Calu3 (cell line): ENCODE measurements at regions not wholly inside any gene's neighbourhood (a gene's known extent, or its start where the extent isn't known, plus 50 kb on each side); places are given as distances from the start of the nearest gene placed in this dataset.
"Not testable (repeated sequence)": the region's sequence is repeated elsewhere in the genome, so short reads cannot be mapped to it uniquely, and the experiment has no call there.

Experiments
- BruUV-seq: library from RNA; stranded (reverse); fragments of 400-500 nt; replicated peaks from 2 replicates; lab custom pipeline; 2021; lab: Mats Ljungman, UMichigan
- CTCF ChIA-PET: fragments of 300-600 bp; sonication (Branson Sonifier 250); formaldehyde crosslinking; loops from one replicate; lab custom pipeline; 2022; ENCODE audit warnings: antibody characterized with exemption; lab: Charles Lee
- DNase-seq: peaks from one replicate; pipeline ENCODE4 v3.0.0; 2022
- H3K27ac Mint-ChIP-seq: one replicate; pipeline ENCODE4 v1.8.0; 2022; ENCODE audit warnings: mixed read lengths; ENCODE audit not compliant: unreplicated experiment
- H3K27me3 Mint-ChIP-seq: one replicate; pipeline ENCODE4 v1.8.0; 2022; ENCODE audit warnings: mixed read lengths; ENCODE audit not compliant: unreplicated experiment
- H3K36me3 Mint-ChIP-seq: one replicate; pipeline ENCODE4 v1.8.0; 2022; ENCODE audit warnings: mild to moderate bottlenecking, moderate library complexity, mixed read lengths; ENCODE audit not compliant: insufficient read depth, unreplicated experiment
- H3K4me1 Mint-ChIP-seq: one replicate; pipeline ENCODE4 v1.8.0; 2022; ENCODE audit warnings: mild to moderate bottlenecking, low read depth, mixed read lengths; ENCODE audit not compliant: unreplicated experiment
- H3K4me3 Mint-ChIP-seq: one replicate; pipeline ENCODE4 v1.8.0; 2022; ENCODE audit warnings: mild to moderate bottlenecking, low read depth, moderate library complexity, mixed read lengths; ENCODE audit not compliant: unreplicated experiment
- H3K9me3 Mint-ChIP-seq: one replicate; pipeline ENCODE4 v1.8.0; 2022; ENCODE audit warnings: low read depth, mixed read lengths; ENCODE audit not compliant: unreplicated experiment
- intact Hi-C: fragments of 100-400 bp; cut with micrococcal nuclease; formaldehyde crosslinking; loops from one replicate; pipeline ENCODE4 v1.10.0; 2022; ENCODE audit not compliant: unreplicated experiment
- TF ChIP-seq, protein P1 (sequence below): fragments of 200-600 bp; IDR thresholded peaks from one replicate; pipeline ENCODE4 v1.8.0; 2022; ENCODE audit warnings: antibody characterized with exemption; ENCODE audit not compliant: unreplicated experiment

DNA sequence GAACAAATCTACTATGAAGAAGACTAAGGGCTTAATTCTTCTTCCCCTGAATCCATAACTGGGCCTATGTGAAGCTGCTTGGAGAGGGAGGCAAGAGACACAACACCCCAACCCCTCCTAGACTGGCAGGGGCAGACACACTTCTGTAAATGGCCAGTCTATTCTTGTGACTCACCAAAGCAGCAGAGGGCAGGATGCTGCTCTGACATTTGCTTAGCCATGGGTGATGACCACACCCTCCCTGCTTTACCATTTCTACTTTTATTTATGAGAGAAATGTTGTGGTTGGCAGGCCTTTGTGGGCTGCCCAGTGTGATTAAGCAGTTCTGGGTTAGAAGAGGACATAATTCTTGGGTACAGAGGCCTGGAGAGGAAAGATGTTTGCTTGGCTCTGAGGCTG, 189.8 kb upstream of the DPYD start:
- DNase-seq, result no peak
- no peak overlapping the region for H3K27ac Mint-ChIP-seq
- CTCF ChIA-PET, result no interaction called here
- intact Hi-C loops, result no loop called here
- H3K4me1 Mint-ChIP-seq, result peaks cover 8% of the 10 kb centered on the region
- no peaks in the 10 kb centered on the region for H3K27me3 Mint-ChIP-seq
- TF ChIP-seq, protein P1, sequence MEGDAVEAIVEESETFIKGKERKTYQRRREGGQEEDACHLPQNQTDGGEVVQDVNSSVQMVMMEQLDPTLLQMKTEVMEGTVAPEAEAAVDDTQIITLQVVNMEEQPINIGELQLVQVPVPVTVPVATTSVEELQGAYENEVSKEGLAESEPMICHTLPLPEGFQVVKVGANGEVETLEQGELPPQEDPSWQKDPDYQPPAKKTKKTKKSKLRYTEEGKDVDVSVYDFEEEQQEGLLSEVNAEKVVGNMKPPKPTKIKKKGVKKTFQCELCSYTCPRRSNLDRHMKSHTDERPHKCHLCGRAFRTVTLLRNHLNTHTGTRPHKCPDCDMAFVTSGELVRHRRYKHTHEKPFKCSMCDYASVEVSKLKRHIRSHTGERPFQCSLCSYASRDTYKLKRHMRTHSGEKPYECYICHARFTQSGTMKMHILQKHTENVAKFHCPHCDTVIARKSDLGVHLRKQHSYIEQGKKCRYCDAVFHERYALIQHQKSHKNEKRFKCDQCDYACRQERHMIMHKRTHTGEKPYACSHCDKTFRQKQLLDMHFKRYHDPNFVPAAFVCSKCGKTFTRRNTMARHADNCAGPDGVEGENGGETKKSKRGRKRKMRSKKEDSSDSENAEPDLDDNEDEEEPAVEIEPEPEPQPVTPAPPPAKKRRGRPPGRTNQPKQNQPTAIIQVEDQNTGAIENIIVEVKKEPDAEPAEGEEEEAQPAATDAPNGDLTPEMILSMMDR, result no peak
- peaks cover 9% of the 10 kb centered on the region for H3K9me3 Mint-ChIP-seq
- no TSS peak for BruUV-seq
- no peaks in the 10 kb centered on the region for H3K36me3 Mint-ChIP-seq
- no peak overlapping the region for H3K4me3 Mint-ChIP-seq

DNA sequence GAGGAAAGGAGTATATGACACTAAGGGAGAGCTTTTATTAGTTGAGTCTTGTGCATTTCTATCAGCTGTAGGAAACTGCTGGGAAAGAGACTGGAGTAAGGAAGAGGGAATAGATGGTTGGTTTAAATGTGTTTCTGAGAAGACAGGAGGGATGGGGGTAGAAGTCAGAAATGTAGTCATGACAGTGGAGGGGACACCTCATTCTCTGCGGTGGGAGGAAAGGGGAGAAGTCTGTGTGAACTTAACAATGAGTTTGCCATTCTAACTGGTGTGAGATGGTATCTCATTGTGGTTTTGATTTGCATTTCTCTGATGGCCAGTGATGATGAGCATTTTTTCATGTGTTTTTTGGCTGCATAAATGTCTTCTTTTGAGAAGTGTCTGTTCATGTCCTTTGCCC, 187.5 kb upstream of the DPYD start:
- peaks cover 19% of the 10 kb centered on the region for H3K4me1 Mint-ChIP-seq
- DNase-seq, H3K27ac Mint-ChIP-seq, intact Hi-C loops, H3K27me3 Mint-ChIP-seq, H3K36me3 Mint-ChIP-seq, CTCF ChIA-PET, H3K4me3 Mint-ChIP-seq, BruUV-seq, H3K9me3 Mint-ChIP-seq: not testable (repeated sequence)

DNA sequence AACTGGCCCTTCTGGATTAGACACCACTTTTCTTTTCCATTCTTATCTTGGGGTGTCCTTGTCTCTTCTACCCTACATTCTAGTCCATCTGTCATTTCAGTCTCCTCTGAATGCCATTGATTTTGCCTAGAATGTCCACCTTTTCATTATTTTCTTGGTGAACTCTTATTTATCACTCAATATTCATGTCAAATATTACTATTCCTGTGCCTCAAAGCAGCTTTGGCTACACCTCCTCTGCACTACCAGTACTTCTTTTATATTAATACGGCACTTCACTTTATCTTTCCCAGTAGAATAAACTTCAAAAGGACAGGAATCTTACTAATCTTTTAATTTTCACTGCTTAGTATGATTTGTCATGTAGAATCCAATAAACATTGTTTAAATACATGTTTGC, 186.4 kb upstream of the DPYD start:
- no peaks in the 10 kb centered on the region for H3K27me3 Mint-ChIP-seq
- no peak overlapping the region for H3K4me3 Mint-ChIP-seq
- H3K27ac Mint-ChIP-seq, result no peak overlapping the region
- TF ChIP-seq, protein P1, result no peak
- peaks cover 9% of the 10 kb centered on the region for H3K9me3 Mint-ChIP-seq
- intact Hi-C loops, result no loop called here
- CTCF ChIA-PET, result no interaction called here
- DNase-seq, result no peak
- H3K4me1 Mint-ChIP-seq, result peaks cover 20% of the 10 kb centered on the region
- no TSS peak for BruUV-seq
- H3K36me3 Mint-ChIP-seq, result no peaks in the 10 kb centered on the region

DNA sequence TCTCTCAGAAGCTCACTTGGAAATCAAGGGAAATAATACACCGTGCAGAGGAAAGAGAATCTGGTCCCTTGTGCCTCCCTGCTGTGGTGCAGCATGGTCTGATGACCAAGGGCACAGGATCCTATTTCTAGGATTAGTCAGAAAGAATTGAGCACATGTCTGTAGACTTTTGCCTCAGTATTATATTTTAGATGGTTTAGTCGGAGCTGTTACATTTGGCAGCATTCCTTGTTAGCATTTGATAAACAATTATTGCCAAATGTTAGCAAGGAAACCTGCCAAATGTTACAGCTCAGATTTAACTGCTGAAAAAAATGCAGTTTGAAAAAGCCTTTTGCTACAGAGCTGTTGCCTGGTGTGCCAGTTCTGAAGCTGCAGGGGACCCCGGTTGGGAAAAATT, 183.5 kb upstream of the DPYD start:
- Mint-ChIP-seq H3K4me1 (peaks cover 11% of the 10 kb centered on the region), H3K36me3 (no peaks in the 10 kb centered on the region), H3K4me3 (no peak overlapping the region), H3K27ac (no peak overlapping the region), H3K9me3 (peaks cover 9% of the 10 kb centered on the region), H3K27me3 (no peaks in the 10 kb centered on the region)
- CTCF ChIA-PET, result no interaction called here
- intact Hi-C loops, result no loop called here
- no TSS peak for BruUV-seq
- no peak for DNase-seq
- TF ChIP-seq, protein P1, result no peak

DNA sequence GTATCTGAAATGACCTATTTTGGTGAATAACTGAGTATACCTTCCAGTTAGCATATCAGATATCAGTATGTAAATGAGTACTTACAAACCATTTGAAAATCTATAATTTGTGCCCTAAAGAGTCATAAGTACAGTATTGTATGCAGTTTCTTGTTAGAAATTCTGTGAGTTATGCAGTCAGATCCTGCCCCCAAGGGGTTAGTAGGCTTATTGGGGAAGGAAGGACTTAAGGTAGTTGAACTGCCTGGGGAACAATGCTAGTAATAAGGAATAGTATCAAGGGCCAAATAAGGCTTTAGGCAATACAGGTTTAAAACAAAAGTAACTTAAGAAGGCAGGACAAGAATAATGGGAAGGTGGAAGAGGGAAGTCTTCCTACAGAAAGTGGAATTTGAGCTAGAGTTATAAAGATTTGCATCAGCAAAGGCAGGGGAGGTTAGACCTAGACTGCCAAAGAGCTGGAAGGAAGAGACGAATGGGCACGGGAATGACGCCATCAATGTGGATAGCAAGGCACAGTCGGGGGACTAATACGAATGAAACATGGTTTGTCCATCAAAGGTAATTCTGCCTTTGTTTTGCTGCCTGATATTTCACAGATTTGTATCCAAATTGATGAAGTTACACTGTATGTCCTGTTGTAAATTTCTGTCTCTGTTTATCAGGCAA, 182.9 kb upstream of the DPYD start:
- H3K4me3 Mint-ChIP-seq, result no peak overlapping the region
- no peaks in the 10 kb centered on the region for H3K27me3 Mint-ChIP-seq
- peaks cover 11% of the 10 kb centered on the region for H3K4me1 Mint-ChIP-seq
- BruUV-seq, result no TSS peak
- CTCF ChIA-PET, result no interaction called here
- no peak overlapping the region for H3K27ac Mint-ChIP-seq
- peaks cover 9% of the 10 kb centered on the region for H3K9me3 Mint-ChIP-seq
- TF ChIP-seq, protein P1, result no peak
- H3K36me3 Mint-ChIP-seq, result no peaks in the 10 kb centered on the region
- DNase-seq, result no peak
- intact Hi-C loops, result loop anchor here (1.0 kb wide), 1 partner anchor 37 kb away; no protein-coding TSS in a partner anchor
